OCI-LY7 (cell line): ENCODE measurements at regions not wholly inside any gene's neighbourhood (a gene's known extent, or its start where the extent isn't known, plus 50 kb on each side); places are given as distances from the start of the nearest gene placed in this dataset.

Experiments
- BruUV-seq: library from RNA; stranded (reverse); fragments of 400-500 nt; replicated peaks from 2 replicates; lab custom pipeline; 2021; lab: Mats Ljungman, UMichigan
- CTCF ChIA-PET: fragments of 300-600 bp; sonication (Branson Sonifier 250); formaldehyde crosslinking; loops from one replicate; lab custom pipeline; 2022; ENCODE audit warnings: antibody characterized with exemption; ENCODE audit not compliant: unreplicated experiment; lab: Charles Lee
- POLR2A ChIA-PET: fragments of 300-600 bp; sonication (Branson Sonifier 250); formaldehyde crosslinking; loops from one replicate; lab custom pipeline; 2022; ENCODE audit warnings: antibody characterized with exemption; lab: Charles Lee
- DNase-seq: peaks from one replicate; pipeline ENCODE4 v3.0.0-alpha.2; 2015; ENCODE audit warnings: low spot score
- H2AFZ ChIP-seq: fragments of 200-600 bp; sonication (generic), shearing (Covaris generic); 2 replicates; pipeline ENCODE4 v1.6.1; 2014; ENCODE audit warnings: mild to moderate bottlenecking, antibody characterized with exemption, low read length, moderate library complexity
- H3K27ac ChIP-seq: fragments of 200-600 bp; sonication (generic); 2 replicates; pipeline ENCODE4 v1.5.1; 2014; ENCODE audit warnings: mixed run types, low read depth, mild to moderate bottlenecking, moderate library complexity, low read length, inconsistent platforms; ENCODE audit not compliant: poor library complexity, severe bottlenecking
- H3K36me3 ChIP-seq: fragments of 200-600 bp; sonication (generic); 2 replicates; pipeline ENCODE4 v1.6.1; 2014; ENCODE audit warnings: mild to moderate bottlenecking, antibody characterized with exemption, low read length, moderate library complexity, mixed read lengths; ENCODE audit not compliant: insufficient read depth
- H3K4me1 ChIP-seq: fragments of 200-600 bp; sonication (generic); 2 replicates; pipeline ENCODE4 v1.5.1; 2014; ENCODE audit warnings: mild to moderate bottlenecking, low read length; ENCODE audit not compliant: insufficient read depth, poor library complexity, severe bottlenecking
- H3K4me2 ChIP-seq: fragments of 200-600 bp; sonication (generic); 2 replicates; pipeline ENCODE4 v1.6.1; 2014; ENCODE audit warnings: mild to moderate bottlenecking, low read length
- H3K4me3 ChIP-seq: fragments of 200-600 bp; sonication (generic); 2 replicates; pipeline ENCODE4 v1.5.1; 2014; ENCODE audit warnings: mild to moderate bottlenecking, low read depth, low read length; ENCODE audit not compliant: poor library complexity, severe bottlenecking
- H3K79me2 ChIP-seq: fragments of 200-600 bp; sonication (generic); 2 replicates; pipeline ENCODE4 v1.6.1; 2016; ENCODE audit warnings: low read depth, mild to moderate bottlenecking, low read length, moderate library complexity, mixed read lengths; ENCODE audit not compliant: insufficient read depth
- H3K9me2 ChIP-seq: fragments of 200-600 bp; sonication (generic); 2 replicates; pipeline ENCODE4 v1.6.1; 2016; ENCODE audit warnings: mild to moderate bottlenecking, low read length, mixed read lengths; ENCODE audit not compliant: insufficient read depth
- H3K9me3 ChIP-seq: fragments of 200-600 bp; sonication (generic); 2 replicates; pipeline ENCODE4 v1.6.1; 2014; ENCODE audit warnings: mild to moderate bottlenecking, mixed run types, low read length, mixed read lengths
- H4K20me1 ChIP-seq: fragments of 200-600 bp; sonication (generic); 2 replicates; pipeline ENCODE4 v1.6.1; 2014; ENCODE audit warnings: mild to moderate bottlenecking, antibody characterized with exemption, low read length, moderate library complexity, mixed read lengths; ENCODE audit not compliant: insufficient read depth
- EZH2phosphoT487 ChIP-seq: fragments of 200-600 bp; sonication (generic); IDR thresholded peaks from 2 replicates; pipeline ENCODE4 v1.6.1; 2018; ENCODE audit warnings: low read depth, borderline replicate concordance, mild to moderate bottlenecking, mixed run types, antibody characterized with exemption, low read length, moderate library complexity, mixed read lengths
- intact Hi-C: fragments of 100-400 bp; cut with micrococcal nuclease; formaldehyde crosslinking; loops from one replicate; pipeline ENCODE4 v1.10.0; 2022; ENCODE audit not compliant: unreplicated experiment
- TF ChIP-seq, protein P1 (sequence below): fragments of 200-600 bp; sonication (generic); conservative IDR thresholded peaks from 2 replicates; pipeline ENCODE4 v1.5.1; 2014; ENCODE audit warnings: mild to moderate bottlenecking, antibody characterized with exemption, low read length, moderate library complexity, mixed read lengths

DNA sequence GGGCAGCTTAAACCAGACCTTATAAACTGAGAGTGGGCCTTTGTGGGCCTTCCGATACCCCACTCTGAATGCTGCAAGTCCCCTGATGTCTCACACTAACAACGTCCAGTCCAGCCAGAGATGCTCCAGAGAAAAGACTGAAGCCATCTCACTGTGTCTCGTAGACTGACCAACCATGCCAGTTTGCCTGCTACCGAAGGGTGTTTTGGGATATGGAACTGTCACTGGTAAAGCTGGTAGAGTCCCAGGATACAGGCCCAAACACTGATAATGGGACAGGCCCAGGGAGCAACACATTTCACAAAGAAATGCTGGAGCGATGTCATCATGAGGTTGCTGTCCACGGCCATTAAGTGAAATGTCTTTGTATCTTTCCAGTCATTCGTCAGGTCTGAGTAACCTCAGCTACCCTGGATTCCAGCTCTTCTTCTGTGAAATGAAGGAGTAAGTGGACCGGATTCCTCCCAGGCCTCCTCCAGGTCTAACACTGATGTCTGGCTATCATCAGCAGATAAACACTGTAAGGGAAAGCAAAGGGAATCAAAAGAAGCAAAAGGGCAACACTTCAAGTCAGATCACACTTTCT is 81.6 kb downstream of the SLC5A7 start:
- no peaks in the 10 kb centered on the region for H3K79me2 ChIP-seq
- H3K9me3 ChIP-seq, result no peaks in the 10 kb centered on the region
- no peak overlapping the region for H3K4me2 ChIP-seq
- intact Hi-C loops, result no loop called here
- no peak overlapping the region for H3K27ac ChIP-seq
- POLR2A ChIA-PET, result no interaction called here
- H4K20me1 ChIP-seq, result no peaks in the 10 kb centered on the region
- H3K4me1 ChIP-seq, result no peaks in the 10 kb centered on the region
- no peak overlapping the region for H2AFZ ChIP-seq
- CTCF ChIA-PET, result no interaction called here
- no peaks in the 10 kb centered on the region for H3K36me3 ChIP-seq
- no peak for DNase-seq
- no peak overlapping the region for H3K4me3 ChIP-seq
- no peaks in the 10 kb centered on the region for H3K9me2 ChIP-seq
- BruUV-seq, result no TSS peak
- TF ChIP-seq, protein P1, sequence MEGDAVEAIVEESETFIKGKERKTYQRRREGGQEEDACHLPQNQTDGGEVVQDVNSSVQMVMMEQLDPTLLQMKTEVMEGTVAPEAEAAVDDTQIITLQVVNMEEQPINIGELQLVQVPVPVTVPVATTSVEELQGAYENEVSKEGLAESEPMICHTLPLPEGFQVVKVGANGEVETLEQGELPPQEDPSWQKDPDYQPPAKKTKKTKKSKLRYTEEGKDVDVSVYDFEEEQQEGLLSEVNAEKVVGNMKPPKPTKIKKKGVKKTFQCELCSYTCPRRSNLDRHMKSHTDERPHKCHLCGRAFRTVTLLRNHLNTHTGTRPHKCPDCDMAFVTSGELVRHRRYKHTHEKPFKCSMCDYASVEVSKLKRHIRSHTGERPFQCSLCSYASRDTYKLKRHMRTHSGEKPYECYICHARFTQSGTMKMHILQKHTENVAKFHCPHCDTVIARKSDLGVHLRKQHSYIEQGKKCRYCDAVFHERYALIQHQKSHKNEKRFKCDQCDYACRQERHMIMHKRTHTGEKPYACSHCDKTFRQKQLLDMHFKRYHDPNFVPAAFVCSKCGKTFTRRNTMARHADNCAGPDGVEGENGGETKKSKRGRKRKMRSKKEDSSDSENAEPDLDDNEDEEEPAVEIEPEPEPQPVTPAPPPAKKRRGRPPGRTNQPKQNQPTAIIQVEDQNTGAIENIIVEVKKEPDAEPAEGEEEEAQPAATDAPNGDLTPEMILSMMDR, result no peak
- no peak for TF ChIP-seq EZH2phosphoT487

DNA sequence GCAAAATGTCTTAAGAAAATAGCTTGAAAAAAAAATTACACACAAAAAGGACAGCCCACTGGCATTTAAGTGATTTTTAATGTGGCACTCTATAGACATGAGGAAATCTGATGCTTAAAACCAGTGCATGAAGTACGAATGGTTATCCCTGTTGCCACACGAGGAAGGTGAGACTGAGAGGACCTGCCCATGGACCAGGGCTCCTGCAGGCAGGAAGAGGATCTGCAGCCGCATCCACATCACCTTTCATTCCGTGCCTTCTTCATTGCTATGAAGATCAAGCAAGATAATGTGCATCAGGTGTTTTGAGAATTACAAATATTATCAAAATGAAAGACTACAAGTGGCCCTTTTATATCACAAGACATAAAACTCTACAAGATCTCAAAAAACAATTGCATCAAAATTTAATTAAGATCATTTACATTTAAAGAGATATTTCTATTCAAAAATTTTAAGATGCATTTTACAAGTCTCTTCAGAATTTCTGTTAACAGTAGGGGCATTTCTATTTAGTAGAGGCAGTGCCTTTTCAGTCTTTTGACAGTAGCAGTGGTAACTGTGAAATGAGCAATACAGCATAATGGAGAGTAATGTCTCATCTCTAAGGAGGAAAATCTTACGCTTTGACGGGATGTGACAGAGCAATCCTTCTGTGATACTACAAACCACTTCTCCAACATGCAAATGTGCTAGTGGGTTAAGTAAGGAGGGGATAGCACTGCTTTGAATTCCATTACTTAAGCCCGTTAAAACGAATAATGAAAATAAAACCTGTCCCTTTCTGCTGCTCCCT is 83.4 kb downstream of the SLC5A7 start:
- Histone ChIP-seq H3K9me2 (no peaks in the 10 kb centered on the region), H2AFZ (no peak overlapping the region), H3K27ac (no peak overlapping the region), H3K4me2 (no peak overlapping the region), H3K9me3 (no peaks in the 10 kb centered on the region), H3K79me2 (no peaks in the 10 kb centered on the region), H4K20me1 (no peaks in the 10 kb centered on the region), H3K4me1 (no peaks in the 10 kb centered on the region), H3K4me3 (no peak overlapping the region), H3K36me3 (no peaks in the 10 kb centered on the region)
- CTCF ChIA-PET, result no interaction called here
- POLR2A ChIA-PET, result no interaction called here
- intact Hi-C loops, result no loop called here
- DNase-seq, result no peak
- TF ChIP-seq, protein P1, result no peak
- no peak for TF ChIP-seq EZH2phosphoT487
- no TSS peak for BruUV-seq
